NCI-H1436 treated with DMSO at 0.1 percent for 48 hours (cell line): ENCODE measurements at regions not wholly inside any gene's neighbourhood (a gene's known extent, or its start where the extent isn't known, plus 50 kb on each side); places are given as distances from the start of the nearest gene placed in this dataset.
"Not testable (repeated sequence)": the region's sequence is repeated elsewhere in the genome, so short reads cannot be mapped to it uniquely, and the experiment has no call there.

ENCODE experiments used
- DNase-seq: peaks from one replicate; lab custom pipeline; 2025; lab: John Stamatoyannopoulos, UW

DNA sequence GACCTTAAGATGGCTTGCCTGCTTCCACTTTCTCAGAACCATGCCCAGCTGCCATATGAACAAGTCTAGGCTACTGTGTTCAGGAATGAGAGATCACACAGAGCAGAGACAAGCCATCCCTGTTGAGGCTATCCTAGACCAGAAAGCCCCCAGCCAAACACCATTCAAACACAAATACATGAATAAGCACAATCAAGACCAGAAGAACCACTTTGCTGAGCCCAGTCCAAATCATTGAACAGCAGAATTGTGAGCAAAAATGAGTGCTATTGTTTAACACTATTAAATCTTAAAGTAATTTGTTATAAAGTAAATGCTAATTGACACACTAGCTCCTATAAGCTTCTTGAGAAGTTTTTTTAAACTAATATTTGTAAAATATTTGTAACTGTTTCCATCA lies 79.0 kb upstream of the LYZL1 start:
- no peak for DNase-seq

- DNase-seq: no peak
These were observed 78.5 kb upstream of the LYZL1 start for GRCh38 chr10:29210266-29210868.

- no peak for DNase-seq
These were observed 76.3 kb upstream of the LYZL1 start for GRCh38 chr10:29212597-29212996.

- no peak for DNase-seq
These were observed 74.3 kb upstream of the LYZL1 start for GRCh38 chr10:29214551-29214950.

- no peak for DNase-seq
These were observed 71.6 kb upstream of the LYZL1 start for GRCh38 chr10:29217292-29217738.

DNA sequence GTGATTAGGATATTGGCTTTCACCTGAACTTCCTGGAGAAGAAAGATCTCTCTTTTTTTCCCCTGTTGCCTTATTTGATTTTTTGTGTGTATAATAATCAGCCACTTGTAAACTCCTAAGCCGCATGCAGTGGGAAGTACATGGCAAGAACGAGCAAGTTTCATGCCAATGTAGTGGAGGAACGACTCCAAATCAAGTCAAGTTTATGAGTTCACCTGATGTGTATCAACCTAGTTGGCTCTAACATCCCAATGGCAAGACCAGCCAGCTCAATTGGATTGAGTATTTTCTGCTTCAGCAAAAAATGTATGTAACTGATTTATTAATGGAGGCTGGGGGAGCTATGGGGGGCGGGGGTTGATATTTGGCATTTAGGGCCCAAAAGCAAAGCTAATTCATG lies 65.5 kb upstream of the LYZL1 start:
- DNase-seq: no peak

DNA sequence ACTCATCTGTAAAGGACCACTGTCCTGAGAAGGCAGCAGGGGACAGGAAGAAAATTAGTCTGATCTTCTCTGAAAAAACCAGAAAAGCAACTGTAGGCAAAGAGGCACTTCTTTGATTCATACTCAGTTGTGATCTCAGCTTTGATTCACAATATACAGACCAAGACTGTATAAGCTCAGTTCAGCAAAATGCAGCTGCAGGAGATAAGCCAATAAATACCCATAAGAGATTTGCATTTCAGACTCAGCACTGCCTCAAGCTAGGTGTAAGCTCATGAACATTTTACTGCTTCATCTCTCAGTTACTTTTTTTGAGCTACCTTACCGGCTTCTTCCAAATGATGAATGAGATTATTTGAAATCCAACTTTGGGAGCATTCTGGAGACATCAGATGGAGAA lies 64.2 kb upstream of the LYZL1 start:
- no peak for DNase-seq

GRCh38 chr10:29227201-29227600 lies 61.7 kb upstream of the LYZL1 start:
- DNase-seq: no peak

DNA sequence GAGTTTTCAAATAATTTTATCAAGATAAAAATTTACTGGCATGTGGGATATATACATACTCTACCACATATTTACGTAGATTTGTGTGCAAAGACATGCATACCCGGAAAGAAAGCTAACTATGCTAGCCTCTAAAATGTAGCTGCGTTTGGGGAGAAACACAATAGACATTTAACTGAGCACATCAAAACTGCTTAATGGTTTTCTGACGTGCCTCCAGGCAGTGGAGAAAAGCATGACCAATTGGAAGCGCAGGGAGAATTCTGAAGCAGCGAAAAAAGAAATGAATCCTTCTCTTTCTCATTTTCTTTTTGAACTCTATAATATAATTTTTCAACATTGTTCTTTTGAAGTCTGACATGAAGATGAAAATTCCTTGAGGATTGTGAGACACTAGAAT lies 60.3 kb upstream of the LYZL1 start:
- DNase-seq: no peak

- DNase-seq: no peak
These were observed 59.6 kb upstream of the LYZL1 start for GRCh38 chr10:29229258-29229705.

DNA sequence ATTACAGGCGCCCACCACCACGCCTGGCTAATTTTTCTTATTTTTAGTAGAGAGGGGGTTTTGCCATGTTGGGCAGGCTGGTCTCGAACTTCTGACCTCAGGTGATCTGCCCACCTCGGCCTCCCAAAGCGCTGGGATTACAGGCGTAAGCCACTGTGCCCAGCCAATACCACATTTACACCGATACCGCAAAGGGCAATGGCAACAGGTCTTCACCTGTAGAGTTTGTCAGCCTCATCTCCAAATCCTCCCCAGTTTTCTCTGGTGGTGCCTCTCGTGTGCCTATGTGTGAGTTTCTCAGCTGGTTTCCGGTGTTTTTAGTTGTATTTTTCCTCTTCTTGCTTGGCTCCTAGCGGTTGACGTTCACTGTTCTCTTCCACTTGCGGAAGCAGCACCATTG lies 52.0 kb upstream of the LYZL1 start:
- not testable (repeated sequence) for DNase-seq

DNA sequence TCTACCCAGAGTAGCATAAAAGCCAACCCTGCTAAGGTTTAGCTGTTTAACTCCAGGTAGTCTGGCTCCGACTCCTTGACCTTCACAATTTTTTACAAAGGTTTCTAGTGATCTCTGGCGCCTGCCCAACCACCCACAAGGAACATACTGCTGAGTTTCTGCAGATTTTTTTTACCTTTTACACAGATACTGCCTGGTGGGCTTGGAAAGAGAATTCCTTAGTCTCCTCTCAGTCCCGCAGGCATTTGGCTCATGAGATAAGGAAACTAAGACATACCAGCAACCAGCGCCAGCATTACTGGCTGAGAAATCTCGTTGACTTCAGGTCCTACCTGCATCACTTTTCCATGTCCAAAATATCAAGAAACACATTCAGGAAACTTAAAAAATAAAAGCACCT lies 51.1 kb upstream of the LYZL1 start:
- DNase-seq: no peak

DNA sequence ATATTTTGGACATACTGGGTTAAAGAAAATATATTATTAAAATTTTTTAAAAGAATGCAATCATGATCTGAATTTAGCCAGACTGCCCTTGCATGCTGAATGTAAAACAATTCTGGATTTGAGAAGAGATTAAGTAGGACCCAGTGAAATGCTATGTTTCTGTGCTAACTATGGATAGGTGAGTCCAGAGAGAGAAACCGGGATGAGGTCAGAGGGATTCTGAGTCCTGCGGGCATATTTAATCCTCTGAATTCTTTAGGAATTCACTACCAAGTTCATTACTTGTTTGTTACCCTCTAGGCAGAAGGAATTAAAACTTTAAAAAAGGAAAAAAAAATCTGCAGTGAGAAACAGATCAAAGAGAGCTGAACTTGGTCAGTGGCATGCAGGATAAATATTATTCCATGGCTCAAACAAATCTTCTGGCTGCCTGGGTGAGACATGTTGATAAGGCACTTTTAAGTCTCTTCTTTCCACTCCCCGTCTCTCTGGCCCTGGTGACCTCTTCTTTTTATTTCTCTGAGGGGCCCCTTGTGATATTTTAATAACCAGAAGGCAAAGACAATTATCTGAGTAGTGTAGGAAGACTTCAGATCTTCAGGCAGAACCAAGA lies 50.2 kb upstream of the LYZL1 start:
- DNase-seq: no peak
